Caco-2 (cell line): ENCODE measurements at regions not wholly inside any gene's neighbourhood (a gene's known extent, or its start where the extent isn't known, plus 50 kb on each side); places are given as distances from the start of the nearest gene placed in this dataset.

ENCODE experiments used
- BruUV-seq: library from RNA; stranded (reverse); fragments of 400-500 nt; replicated peaks from 2 replicates; lab custom pipeline; 2021; lab: Mats Ljungman, UMichigan
- CTCF ChIA-PET: fragments of 300-600 bp; sonication (Branson Sonifier 250); formaldehyde crosslinking; loops from one replicate; lab custom pipeline; 2022; ENCODE audit warnings: antibody characterized with exemption; lab: Charles Lee
- POLR2A ChIA-PET: fragments of 300-600 bp; sonication (Branson Sonifier 250); formaldehyde crosslinking; loops from one replicate; lab custom pipeline; 2022; ENCODE audit warnings: antibody characterized with exemption; lab: Charles Lee
- DNase-seq, 2 experiments: peaks; one replicate each; pipeline versions ENCODE4 v3.0.0 to v3.0.0-alpha.2; 2020 to 2022
- H3K27me3 ChIP-seq: replicated peaks from 2 replicates; pipeline ENCODE4 v1.6.0; 2011; ENCODE audit warnings: low read length; ENCODE audit not compliant: control insufficient read depth, insufficient read depth
- H3K36me3 ChIP-seq: 2 replicates; pipeline ENCODE4 v1.5.1; 2011; ENCODE audit warnings: low read length; ENCODE audit not compliant: control insufficient read depth, insufficient read depth
- H3K4me1 ChIP-seq: fragments of 250-450 bp; sonication (Bioruptor Pico); 2 replicates; pipeline ENCODE4 v1.5.1; 2020; ENCODE audit warnings: mild to moderate bottlenecking
- H3K4me3 ChIP-seq: 2 replicates; pipeline ENCODE4 v1.5.1; 2011; ENCODE audit warnings: low read depth, mild to moderate bottlenecking, control low read depth, low read length
- H3K9me3 ChIP-seq: fragments of 250-450 bp; sonication (Bioruptor Pico); 2 replicates; pipeline ENCODE4 v1.5.1; 2020; ENCODE audit warnings: mild to moderate bottlenecking, moderate library complexity
- H3K27ac Mint-ChIP-seq: one replicate; pipeline ENCODE4 v1.8.0; 2022; ENCODE audit warnings: mixed read lengths; ENCODE audit not compliant: unreplicated experiment
- H3K27me3 Mint-ChIP-seq: one replicate; pipeline ENCODE4 v1.8.0; 2022; ENCODE audit warnings: mixed read lengths; ENCODE audit not compliant: insufficient read depth, unreplicated experiment
- H3K36me3 Mint-ChIP-seq: one replicate; pipeline ENCODE4 v1.8.0; 2022; ENCODE audit warnings: mild to moderate bottlenecking, mixed read lengths; ENCODE audit not compliant: insufficient read depth, unreplicated experiment
- H3K4me1 Mint-ChIP-seq: one replicate; pipeline ENCODE4 v1.8.0; 2022; ENCODE audit warnings: low read depth, mixed read lengths; ENCODE audit not compliant: unreplicated experiment
- H3K4me3 Mint-ChIP-seq: one replicate; pipeline ENCODE4 v1.8.0; 2022; ENCODE audit warnings: mild to moderate bottlenecking, moderate library complexity, mixed read lengths; ENCODE audit not compliant: unreplicated experiment
- H3K9me3 Mint-ChIP-seq: one replicate; pipeline ENCODE4 v1.8.0; 2022; ENCODE audit warnings: mixed read lengths; ENCODE audit not compliant: unreplicated experiment
- intact Hi-C: fragments of 100-400 bp; cut with micrococcal nuclease; formaldehyde crosslinking; loops from one replicate; pipeline ENCODE4 v1.10.0; 2022; ENCODE audit not compliant: unreplicated experiment
- TF ChIP-seq, protein P1 (sequence below), 2 experiments: fragments of 200-600 bp in 1 of 2; IDR thresholded peaks; 1 replicate in 1 of 2; 2 replicates in 1 of 2; pipeline versions ENCODE4 v1.5.1 to v1.8.0; 2011 to 2022; ENCODE audit warnings: antibody characterized with exemption in 1 of 2, control low read depth in 1 of 2, inconsistent platforms in 1 of 2, low read depth in 1 of 2, low read length in 1 of 2, mild to moderate bottlenecking in 1 of 2, moderate library complexity in 1 of 2; ENCODE audit not compliant: insufficient read depth in 1 of 2, severe bottlenecking in 1 of 2, unreplicated experiment in 1 of 2

DNA sequence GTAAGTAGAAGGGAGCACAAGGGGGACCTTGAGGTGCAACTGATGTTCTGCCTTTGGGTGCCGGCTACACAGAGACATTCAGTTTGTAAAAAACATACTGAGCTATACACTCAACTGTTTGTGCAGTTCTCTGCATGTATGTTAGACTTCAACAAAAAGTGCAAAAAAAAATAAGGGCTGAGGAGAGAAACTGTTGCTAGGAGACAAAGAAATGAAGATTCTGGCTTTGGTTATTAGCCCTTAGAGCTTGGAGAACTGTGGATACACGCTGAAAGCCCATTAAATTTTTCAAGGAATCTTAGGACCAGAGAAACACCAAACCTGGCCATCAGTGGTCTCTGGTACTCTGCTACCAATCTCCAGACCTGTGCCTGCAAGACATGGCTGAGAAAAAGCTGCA lies 207.6 kb upstream of the NSMCE3 start:
- CTCF ChIA-PET: no interaction called here
- TF ChIP-seq, protein P1, sequence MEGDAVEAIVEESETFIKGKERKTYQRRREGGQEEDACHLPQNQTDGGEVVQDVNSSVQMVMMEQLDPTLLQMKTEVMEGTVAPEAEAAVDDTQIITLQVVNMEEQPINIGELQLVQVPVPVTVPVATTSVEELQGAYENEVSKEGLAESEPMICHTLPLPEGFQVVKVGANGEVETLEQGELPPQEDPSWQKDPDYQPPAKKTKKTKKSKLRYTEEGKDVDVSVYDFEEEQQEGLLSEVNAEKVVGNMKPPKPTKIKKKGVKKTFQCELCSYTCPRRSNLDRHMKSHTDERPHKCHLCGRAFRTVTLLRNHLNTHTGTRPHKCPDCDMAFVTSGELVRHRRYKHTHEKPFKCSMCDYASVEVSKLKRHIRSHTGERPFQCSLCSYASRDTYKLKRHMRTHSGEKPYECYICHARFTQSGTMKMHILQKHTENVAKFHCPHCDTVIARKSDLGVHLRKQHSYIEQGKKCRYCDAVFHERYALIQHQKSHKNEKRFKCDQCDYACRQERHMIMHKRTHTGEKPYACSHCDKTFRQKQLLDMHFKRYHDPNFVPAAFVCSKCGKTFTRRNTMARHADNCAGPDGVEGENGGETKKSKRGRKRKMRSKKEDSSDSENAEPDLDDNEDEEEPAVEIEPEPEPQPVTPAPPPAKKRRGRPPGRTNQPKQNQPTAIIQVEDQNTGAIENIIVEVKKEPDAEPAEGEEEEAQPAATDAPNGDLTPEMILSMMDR (IDR thresholded peaks at IDR 0.05; ENCODE audit: insufficient read depth in 1 of 2, low read depth in 1 of 2, low read length in 1 of 2, severe bottlenecking in 1 of 2, unreplicated experiment in 1 of 2): no peak
- DNase-seq: no peak
- Histone ChIP-seq H3K9me3 (no peaks in the 10 kb centered on the region), H3K27me3 (no peaks in the 10 kb centered on the region), H3K4me3 (no peak overlapping the region), H3K4me1 (no peaks in the 10 kb centered on the region), H3K36me3 (no peaks in the 10 kb centered on the region)
- no TSS peak for BruUV-seq
- Mint-ChIP-seq H3K4me3 (no peak overlapping the region), H3K9me3 (no peaks in the 10 kb centered on the region), H3K4me1 (no peaks in the 10 kb centered on the region), H3K27ac (no peak overlapping the region), H3K36me3 (no peaks in the 10 kb centered on the region), H3K27me3 (peaks cover 6% of the 10 kb centered on the region)
- intact Hi-C loops: no loop called here
- POLR2A ChIA-PET: no interaction called here

DNA sequence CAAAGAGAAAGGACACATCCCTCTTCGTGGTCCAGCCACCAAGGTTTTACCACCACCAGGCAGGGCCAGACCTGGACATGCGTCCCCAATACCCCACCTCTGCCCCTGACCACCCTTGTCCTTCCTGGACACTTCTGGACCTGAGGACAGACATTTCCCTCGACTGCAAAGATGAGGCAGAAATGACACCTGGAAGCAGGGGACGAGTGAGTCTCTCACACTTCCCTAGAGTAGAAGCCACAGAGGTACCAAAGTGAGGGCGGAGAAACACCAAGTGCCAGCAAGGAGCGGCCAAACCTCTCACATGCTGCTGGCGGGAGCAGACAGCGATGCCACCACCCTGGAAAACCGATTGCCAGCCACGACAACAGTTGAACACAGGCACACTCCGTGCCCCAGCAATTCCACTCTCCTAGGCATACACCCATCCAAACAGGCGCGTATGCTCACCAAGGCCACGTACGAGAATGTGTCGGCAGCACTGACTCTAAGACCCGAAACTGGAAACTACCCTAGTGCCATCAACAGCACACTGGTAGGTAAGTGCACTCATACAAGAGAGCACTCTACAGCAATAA lies 207.0 kb upstream of the NSMCE3 start:
- Histone ChIP-seq H3K36me3 (no peaks in the 10 kb centered on the region), H3K4me3 (no peak overlapping the region), H3K27me3 (no peaks in the 10 kb centered on the region), H3K4me1 (no peaks in the 10 kb centered on the region), H3K9me3 (no peaks in the 10 kb centered on the region)
- no TSS peak for BruUV-seq
- ChIA-PET CTCF (no interaction called here), POLR2A (no interaction called here)
- H3K4me3 Mint-ChIP-seq: no peak overlapping the region
- no peaks in the 10 kb centered on the region for H3K36me3 Mint-ChIP-seq
- no peak overlapping the region for H3K27ac Mint-ChIP-seq
- H3K9me3 Mint-ChIP-seq: no peaks in the 10 kb centered on the region
- H3K4me1 Mint-ChIP-seq: no peaks in the 10 kb centered on the region
- H3K27me3 Mint-ChIP-seq: peaks cover 6% of the 10 kb centered on the region
- TF ChIP-seq, protein P1 (IDR thresholded peaks at IDR 0.05; ENCODE audit: insufficient read depth in 1 of 2, low read depth in 1 of 2, low read length in 1 of 2, severe bottlenecking in 1 of 2, unreplicated experiment in 1 of 2): no peak
- intact Hi-C loops: no loop called here
- DNase-seq: no peak

GRCh38 chr15:29475096-29475495 lies 205.5 kb upstream of the NSMCE3 start:
- no peaks in the 10 kb centered on the region for H3K4me1 Mint-ChIP-seq
- no peak for DNase-seq
- H3K9me3 ChIP-seq: no peaks in the 10 kb centered on the region
- CTCF ChIA-PET: no interaction called here
- H3K27me3 Mint-ChIP-seq: peaks cover 4% of the 10 kb centered on the region
- TF ChIP-seq, protein P1 (IDR thresholded peaks at IDR 0.05; ENCODE audit: insufficient read depth in 1 of 2, low read depth in 1 of 2, low read length in 1 of 2, severe bottlenecking in 1 of 2, unreplicated experiment in 1 of 2): no peak
- H3K36me3 Mint-ChIP-seq: no peaks in the 10 kb centered on the region
- no peak overlapping the region for H3K27ac Mint-ChIP-seq
- no peaks in the 10 kb centered on the region for H3K9me3 Mint-ChIP-seq
- BruUV-seq: no TSS peak
- POLR2A ChIA-PET: no interaction called here
- intact Hi-C loops: no loop called here
- H3K4me1 ChIP-seq: no peaks in the 10 kb centered on the region
- H3K4me3 Mint-ChIP-seq: no peak overlapping the region
- H3K27me3 ChIP-seq: no peaks in the 10 kb centered on the region
- H3K4me3 ChIP-seq: no peak overlapping the region
- no peaks in the 10 kb centered on the region for H3K36me3 ChIP-seq
